H1 (cell line): ENCODE measurements at regions not wholly inside any gene's neighbourhood (a gene's known extent, or its start where the extent isn't known, plus 50 kb on each side); places are given as distances from the start of the nearest gene placed in this dataset.

Experiments
- BCL11A ChIP-seq, 2 experiments: IDR thresholded peaks; one replicate each; pipeline ENCODE4 v1.6.1; 2011; ENCODE audit warnings: low read depth in 2 of 2, low read length in 2 of 2, mild to moderate bottlenecking in 2 of 2
- CTCF ChIP-seq, 3 experiments: IDR thresholded peaks; 1 replicate in 2 of 3; 2 replicates in 1 of 3; pipeline versions ENCODE4 v1.5.1 to v1.6.1; 2011; ENCODE audit warnings: low read length in 3 of 3, mild to moderate bottlenecking in 3 of 3, inconsistent platforms in 2 of 3, low read depth in 1 of 3, moderate library complexity in 1 of 3; ENCODE audit not compliant: insufficient read depth in 1 of 3; ENCODE audit errors: control extremely low read depth in 1 of 3
- EGR1 ChIP-seq: IDR thresholded peaks from 2 replicates; pipeline ENCODE4 v1.6.1; 2011; ENCODE audit warnings: low read depth, low read length, borderline replicate concordance
- EP300 ChIP-seq, 2 experiments: IDR thresholded peaks; 1 replicate in 1 of 2; 2 replicates in 1 of 2; pipeline ENCODE4 v1.6.1; 2011 to 2012; ENCODE audit warnings: low read depth in 2 of 2, low read length in 2 of 2, mild to moderate bottlenecking in 2 of 2, borderline replicate concordance in 1 of 2, inconsistent platforms in 1 of 2, moderate library complexity in 1 of 2
- KDM1A ChIP-seq: fragments of 200-600, 300-600 bp; sonication (generic); IDR thresholded peaks from 2 replicates; pipeline ENCODE4 v1.7.1; 2016; ENCODE audit warnings: mild to moderate bottlenecking, low read length, borderline replicate concordance
- MAX ChIP-seq: IDR thresholded peaks from 2 replicates; pipeline ENCODE4 v1.6.1; 2012; ENCODE audit warnings: inconsistent platforms
- POLR2A ChIP-seq, 2 experiments: IDR thresholded peaks; 1 replicate in 1 of 2; 2 replicates in 1 of 2; pipeline ENCODE4 v1.6.1; 2011; ENCODE audit warnings: low read depth in 2 of 2, low read length in 2 of 2, mild to moderate bottlenecking in 2 of 2; ENCODE audit errors: control extremely low read depth in 1 of 2
- POLR2AphosphoS5 ChIP-seq: IDR thresholded peaks from 2 replicates; pipeline ENCODE4 v1.6.1; 2011; ENCODE audit warnings: low read depth, low read length
- ZNF274 ChIP-seq: IDR thresholded peaks from 2 replicates; pipeline ENCODE4 v1.7.0; 2012; ENCODE audit warnings: low read length, borderline replicate concordance; ENCODE audit errors: extremely low read depth
- TF ChIP-seq, protein P1 (sequence below): IDR thresholded peaks from 2 replicates; pipeline ENCODE4 v1.6.1; 2011; ENCODE audit warnings: low read depth, mild to moderate bottlenecking, low read length; ENCODE audit not compliant: insufficient read depth

GRCh38 chr12:108021949-108022522, 107.1 kb upstream of the WSCD2 start:
- TF ChIP-seq CTCF (IDR thresholded peaks at IDR 0.05; ENCODE audit: control extremely low read depth in 1 of 3, insufficient read depth in 1 of 3, low read depth in 1 of 3, low read length in 3 of 3) = no peak
- TF ChIP-seq POLR2AphosphoS5 = no peak
- TF ChIP-seq EGR1 = no peak
- no peak for TF ChIP-seq KDM1A
- no peak for TF ChIP-seq EP300 (IDR thresholded peaks at IDR 0.05; ENCODE audit: borderline replicate concordance in 1 of 2, low read depth in 2 of 2, low read length in 2 of 2)
- no peak for TF ChIP-seq ZNF274
- TF ChIP-seq BCL11A (IDR thresholded peaks at IDR 0.05; ENCODE audit: low read depth in 2 of 2, low read length in 2 of 2) = no peak
- no peak for TF ChIP-seq MAX
- no peak for TF ChIP-seq POLR2A (IDR thresholded peaks at IDR 0.05; ENCODE audit: control extremely low read depth in 1 of 2, low read depth in 2 of 2, low read length in 2 of 2)
- TF ChIP-seq, protein P1, sequence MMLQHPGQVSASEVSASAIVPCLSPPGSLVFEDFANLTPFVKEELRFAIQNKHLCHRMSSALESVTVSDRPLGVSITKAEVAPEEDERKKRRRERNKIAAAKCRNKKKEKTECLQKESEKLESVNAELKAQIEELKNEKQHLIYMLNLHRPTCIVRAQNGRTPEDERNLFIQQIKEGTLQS = no peak
